Stimulated activated CD4-positive, alpha-beta T cell treated with anti-CD3 and anti-CD28 coated beads, Interleukin-4, amount 100 ng/mL, for 4 hours (primary cell): ENCODE measurements at regions not wholly inside any gene's neighbourhood (a gene's known extent, or its start where the extent isn't known, plus 50 kb on each side); places are given as distances from the start of the nearest gene placed in this dataset.
"Not testable (repeated sequence)": the region's sequence is repeated elsewhere in the genome, so short reads cannot be mapped to it uniquely, and the experiment has no call there.

Experiments
- DNase-seq, 2 experiments: peaks; one replicate each; pipeline ENCODE4 v3.0.0-alpha.2; 2020

GRCh38 chr16:55017321-55017720 is 86.7 kb downstream of the IRX5 start:
- no peak for DNase-seq

GRCh38 chr16:55018881-55019280 is 88.2 kb downstream of the IRX5 start:
- DNase-seq = no peak

GRCh38 chr16:55019419-55020131 is 88.9 kb downstream of the IRX5 start:
- no peak for DNase-seq

- no peak for DNase-seq
Measured at GRCh38 chr16:55021595-55022475, 91.2 kb downstream of the IRX5 start.

- DNase-seq = not testable (repeated sequence)
Measured at GRCh38 chr16:55027260-55027659, 96.6 kb downstream of the IRX5 start.

- DNase-seq = no peak
Measured at GRCh38 chr16:55029509-55029908, 98.8 kb downstream of the IRX5 start.

- DNase-seq = no peak
Measured at GRCh38 chr16:55030944-55031343, 100.3 kb downstream of the IRX5 start.

GRCh38 chr16:55031481-55031880 is 100.8 kb downstream of the IRX5 start:
- no peak for DNase-seq

GRCh38 chr16:55033225-55034156 is 102.8 kb downstream of the IRX5 start:
- DNase-seq = no peak

GRCh38 chr16:55035029-55035428 is 104.4 kb downstream of the IRX5 start:
- DNase-seq = peak in 1 of 2 experiments; percentile 6

- no peak for DNase-seq
Measured at GRCh38 chr16:55035956-55036355, 105.3 kb downstream of the IRX5 start.

GRCh38 chr16:55036371-55036821 is 105.7 kb downstream of the IRX5 start:
- no peak for DNase-seq

GRCh38 chr16:55037046-55037445 is 106.4 kb downstream of the IRX5 start:
- DNase-seq = no peak

- no peak for DNase-seq
Measured at GRCh38 chr16:55037966-55038365, 107.3 kb downstream of the IRX5 start.

GRCh38 chr16:55039042-55039441 is 108.4 kb downstream of the IRX5 start:
- DNase-seq = no peak

- no peak for DNase-seq
Measured at GRCh38 chr16:55039511-55039910, 108.8 kb downstream of the IRX5 start.

- no peak for DNase-seq
Measured at GRCh38 chr16:55039931-55040330, 109.3 kb downstream of the IRX5 start.

GRCh38 chr16:55040366-55041086 is 109.9 kb downstream of the IRX5 start:
- no peak for DNase-seq

GRCh38 chr16:55041540-55042234 is 111.0 kb downstream of the IRX5 start:
- no peak for DNase-seq

GRCh38 chr16:55042556-55043432 is 112.1 kb downstream of the IRX5 start:
- no peak for DNase-seq

- DNase-seq = no peak
Measured at GRCh38 chr16:55043499-55043898, 112.8 kb downstream of the IRX5 start.
